ENCODE measurements at regions not wholly inside any gene's neighbourhood (a gene's known extent, or its start where the extent isn't known, plus 50 kb on each side); places are given as distances from the start of the nearest gene placed in this dataset.
A peak's percentile ranks its signal among the peaks of the same experiment; 100 is the strongest.

DNA sequence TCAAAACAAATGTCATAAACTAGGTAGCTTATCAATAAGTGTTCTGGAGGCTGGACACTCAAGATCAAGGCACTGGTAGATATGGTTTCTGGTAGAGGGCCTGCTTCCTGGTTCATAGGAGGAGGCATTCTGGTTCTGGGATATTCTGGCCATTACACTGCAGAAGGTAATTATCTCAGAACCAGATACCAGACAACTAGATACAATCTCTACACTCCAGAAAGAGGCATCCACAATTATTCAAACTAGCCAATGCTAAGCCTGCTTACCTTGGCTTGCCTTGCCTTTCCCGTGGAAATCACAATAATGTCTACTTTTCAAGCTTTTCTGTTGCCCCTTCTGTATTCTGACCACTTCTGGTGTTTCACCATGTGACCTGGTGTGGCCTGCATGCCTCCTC, 785.2 kb upstream of the GYPC start:
- no peak overlapping the region for H3K4me3 ChIP-seq (ENCODE audit: low read depth in 1 of 3, low read length in 3 of 3)
- H3K9ac ChIP-seq (ENCODE audit: low read depth in 1 of 2, low read length in 2 of 2): no peak overlapping the region
- WGBS: 71% methylated on average over 1 of the region's 1 CpG
- TF ChIP-seq RXRA (IDR thresholded peaks at IDR 0.05): no peak
- no peak for TF ChIP-seq NR2F2 (IDR thresholded peaks at IDR 0.05)
- H3K36me3 ChIP-seq (ENCODE audit: control insufficient read depth in 4 of 4, insufficient read depth in 3 of 4, low read depth in 1 of 4, low read length in 3 of 4): no peaks in the 10 kb centered on the region
- no peak for DNase-seq (ENCODE audit: low spot score)
- no peak overlapping the region for H3K27ac ChIP-seq (ENCODE audit: low read depth in 1 of 2, low read length in 2 of 2)
- no peaks in the 10 kb centered on the region for H3K27me3 ChIP-seq (ENCODE audit: control insufficient read depth in 4 of 4, insufficient read depth in 4 of 4, low read length in 3 of 4)
- H3K4me1 ChIP-seq (ENCODE audit: control insufficient read depth in 4 of 4, insufficient read depth in 4 of 4, low read length in 3 of 4): peaks cover 0 to 3% (median under 1%) of the 10 kb centered on the region in 4 donors
- peaks cover 0 to 3% (median 0%) of the 10 kb centered on the region in 4 donors for H3K9me3 ChIP-seq (ENCODE audit: control insufficient read depth in 4 of 4, low read length in 3 of 4)

DNA sequence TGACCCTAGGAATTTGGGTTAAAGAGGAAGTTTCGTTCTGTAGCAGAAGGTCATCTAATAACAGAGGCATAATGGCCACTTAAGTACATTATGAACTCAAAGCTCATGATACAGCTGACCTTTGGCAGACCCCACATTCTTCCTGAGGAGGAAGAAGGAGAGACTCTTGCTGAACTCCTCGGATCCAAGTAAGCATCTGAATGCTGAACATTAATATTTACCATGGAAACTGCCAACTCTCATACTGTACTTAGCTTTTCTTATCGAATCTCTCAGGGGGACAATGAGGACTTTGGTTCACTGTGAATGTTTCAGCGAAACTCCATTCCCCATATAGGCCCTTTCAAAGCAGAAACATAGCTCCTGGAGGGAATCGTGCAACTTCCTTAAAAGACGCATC, 781.4 kb upstream of the GYPC start:
- no peaks in the 10 kb centered on the region for H3K36me3 ChIP-seq (ENCODE audit: control insufficient read depth in 4 of 4, insufficient read depth in 3 of 4, low read depth in 1 of 4, low read length in 3 of 4)
- no peaks in the 10 kb centered on the region for H3K27me3 ChIP-seq (ENCODE audit: control insufficient read depth in 4 of 4, insufficient read depth in 4 of 4, low read length in 3 of 4)
- no peak overlapping the region for H3K27ac ChIP-seq (ENCODE audit: low read depth in 1 of 2, low read length in 2 of 2)
- 68% methylated on average over 6 of the region's 6 CpGs for WGBS
- no peak for DNase-seq (ENCODE audit: low spot score)
- TF ChIP-seq NR2F2 (IDR thresholded peaks at IDR 0.05): peak; percentile 60
- TF ChIP-seq, protein P1, sequence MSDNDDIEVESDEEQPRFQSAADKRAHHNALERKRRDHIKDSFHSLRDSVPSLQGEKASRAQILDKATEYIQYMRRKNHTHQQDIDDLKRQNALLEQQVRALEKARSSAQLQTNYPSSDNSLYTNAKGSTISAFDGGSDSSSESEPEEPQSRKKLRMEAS (IDR thresholded peaks at IDR 0.05): no peak
- TF ChIP-seq FOXA2 (IDR thresholded peaks at IDR 0.05): no peak
- no peak for TF ChIP-seq HNF4G (IDR thresholded peaks at IDR 0.05)
- peak; percentile 11 to 41 for TF ChIP-seq RXRA (IDR thresholded peaks at IDR 0.05)
- no peak for TF ChIP-seq JUND (IDR thresholded peaks at IDR 0.05)
- no peak overlapping the region for H3K9ac ChIP-seq (ENCODE audit: low read depth in 1 of 2, low read length in 2 of 2)
- peaks cover 0 to 3% (median 1%) of the 10 kb centered on the region in 4 donors for H3K9me3 ChIP-seq (ENCODE audit: control insufficient read depth in 4 of 4, low read length in 3 of 4)
- no peaks in the 10 kb centered on the region for H3K4me1 ChIP-seq (ENCODE audit: control insufficient read depth in 4 of 4, insufficient read depth in 4 of 4, low read length in 3 of 4)
- H3K4me3 ChIP-seq (ENCODE audit: low read depth in 1 of 3, low read length in 3 of 3): no peak overlapping the region

DNA sequence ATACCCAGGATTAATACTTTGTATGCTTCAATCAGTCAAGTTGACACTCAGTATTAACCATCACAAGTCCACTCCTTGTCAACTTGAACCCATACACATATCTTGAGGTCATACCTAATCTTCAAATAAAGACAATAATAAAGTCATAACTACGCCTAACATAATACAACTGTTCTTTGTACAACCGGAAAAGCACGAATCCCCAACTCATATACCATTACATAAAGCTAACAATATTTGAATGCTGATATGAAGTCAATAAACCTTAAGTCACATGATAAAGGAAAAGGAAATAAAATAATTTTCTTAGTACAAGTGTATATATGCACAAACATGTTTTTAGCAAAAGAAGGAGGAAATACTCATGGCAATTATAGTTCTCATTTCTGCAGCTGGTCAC, 770.6 kb upstream of the GYPC start:
- Histone ChIP-seq H3K4me3 (ENCODE audit: low read depth in 1 of 3, low read length in 3 of 3) (no peak overlapping the region), H3K9ac (ENCODE audit: low read depth in 1 of 2, low read length in 2 of 2) (no peak overlapping the region), H3K27me3 (ENCODE audit: control insufficient read depth in 4 of 4, insufficient read depth in 4 of 4, low read length in 3 of 4) (no peaks in the 10 kb centered on the region), H3K36me3 (ENCODE audit: control insufficient read depth in 4 of 4, insufficient read depth in 3 of 4, low read depth in 1 of 4, low read length in 3 of 4) (no peaks in the 10 kb centered on the region), H3K4me1 (ENCODE audit: control insufficient read depth in 4 of 4, insufficient read depth in 4 of 4, low read length in 3 of 4) (no peaks in the 10 kb centered on the region), H3K9me3 (ENCODE audit: control insufficient read depth in 4 of 4, low read length in 3 of 4) (peaks cover 3 to 10% (median 6%) of the 10 kb centered on the region in 4 donors), H3K27ac (ENCODE audit: low read depth in 1 of 2, low read length in 2 of 2) (no peak overlapping the region)
- no peak for DNase-seq (ENCODE audit: low spot score)
- 83% methylated on average over 3 of the region's 3 CpGs for WGBS
- TF ChIP-seq, protein P2, sequence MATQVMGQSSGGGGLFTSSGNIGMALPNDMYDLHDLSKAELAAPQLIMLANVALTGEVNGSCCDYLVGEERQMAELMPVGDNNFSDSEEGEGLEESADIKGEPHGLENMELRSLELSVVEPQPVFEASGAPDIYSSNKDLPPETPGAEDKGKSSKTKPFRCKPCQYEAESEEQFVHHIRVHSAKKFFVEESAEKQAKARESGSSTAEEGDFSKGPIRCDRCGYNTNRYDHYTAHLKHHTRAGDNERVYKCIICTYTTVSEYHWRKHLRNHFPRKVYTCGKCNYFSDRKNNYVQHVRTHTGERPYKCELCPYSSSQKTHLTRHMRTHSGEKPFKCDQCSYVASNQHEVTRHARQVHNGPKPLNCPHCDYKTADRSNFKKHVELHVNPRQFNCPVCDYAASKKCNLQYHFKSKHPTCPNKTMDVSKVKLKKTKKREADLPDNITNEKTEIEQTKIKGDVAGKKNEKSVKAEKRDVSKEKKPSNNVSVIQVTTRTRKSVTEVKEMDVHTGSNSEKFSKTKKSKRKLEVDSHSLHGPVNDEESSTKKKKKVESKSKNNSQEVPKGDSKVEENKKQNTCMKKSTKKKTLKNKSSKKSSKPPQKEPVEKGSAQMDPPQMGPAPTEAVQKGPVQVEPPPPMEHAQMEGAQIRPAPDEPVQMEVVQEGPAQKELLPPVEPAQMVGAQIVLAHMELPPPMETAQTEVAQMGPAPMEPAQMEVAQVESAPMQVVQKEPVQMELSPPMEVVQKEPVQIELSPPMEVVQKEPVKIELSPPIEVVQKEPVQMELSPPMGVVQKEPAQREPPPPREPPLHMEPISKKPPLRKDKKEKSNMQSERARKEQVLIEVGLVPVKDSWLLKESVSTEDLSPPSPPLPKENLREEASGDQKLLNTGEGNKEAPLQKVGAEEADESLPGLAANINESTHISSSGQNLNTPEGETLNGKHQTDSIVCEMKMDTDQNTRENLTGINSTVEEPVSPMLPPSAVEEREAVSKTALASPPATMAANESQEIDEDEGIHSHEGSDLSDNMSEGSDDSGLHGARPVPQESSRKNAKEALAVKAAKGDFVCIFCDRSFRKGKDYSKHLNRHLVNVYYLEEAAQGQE (IDR thresholded peaks at IDR 0.05): no peak
- TF ChIP-seq RAD21 (IDR thresholded peaks at IDR 0.05) (no peak), HNF4G (IDR thresholded peaks at IDR 0.05) (no peak), SP1 (IDR thresholded peaks at IDR 0.05) (no peak), HNF4A (conservative IDR thresholded peaks at IDR 0.05) (no peak), FOXA2 (IDR thresholded peaks at IDR 0.05) (no peak), TAF1 (conservative IDR thresholded peaks at IDR 0.05) (no peak), JUND (IDR thresholded peaks at IDR 0.05) (no peak)
- TF ChIP-seq, protein P3, sequence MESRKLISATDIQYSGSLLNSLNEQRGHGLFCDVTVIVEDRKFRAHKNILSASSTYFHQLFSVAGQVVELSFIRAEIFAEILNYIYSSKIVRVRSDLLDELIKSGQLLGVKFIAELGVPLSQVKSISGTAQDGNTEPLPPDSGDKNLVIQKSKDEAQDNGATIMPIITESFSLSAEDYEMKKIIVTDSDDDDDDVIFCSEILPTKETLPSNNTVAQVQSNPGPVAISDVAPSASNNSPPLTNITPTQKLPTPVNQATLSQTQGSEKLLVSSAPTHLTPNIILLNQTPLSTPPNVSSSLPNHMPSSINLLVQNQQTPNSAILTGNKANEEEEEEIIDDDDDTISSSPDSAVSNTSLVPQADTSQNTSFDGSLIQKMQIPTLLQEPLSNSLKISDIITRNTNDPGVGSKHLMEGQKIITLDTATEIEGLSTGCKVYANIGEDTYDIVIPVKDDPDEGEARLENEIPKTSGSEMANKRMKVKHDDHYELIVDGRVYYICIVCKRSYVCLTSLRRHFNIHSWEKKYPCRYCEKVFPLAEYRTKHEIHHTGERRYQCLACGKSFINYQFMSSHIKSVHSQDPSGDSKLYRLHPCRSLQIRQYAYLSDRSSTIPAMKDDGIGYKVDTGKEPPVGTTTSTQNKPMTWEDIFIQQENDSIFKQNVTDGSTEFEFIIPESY (IDR thresholded peaks at IDR 0.05): no peak
- TF ChIP-seq, protein P1 (IDR thresholded peaks at IDR 0.05): no peak
